ENCODE measurements at regions not wholly inside any gene's neighbourhood (a gene's known extent, or its start where the extent isn't known, plus 50 kb on each side); places are given as distances from the start of the nearest gene placed in this dataset.
"Not testable (repeated sequence)": the region's sequence is repeated elsewhere in the genome, so short reads cannot be mapped to it uniquely, and the experiment has no call there.

DNA sequence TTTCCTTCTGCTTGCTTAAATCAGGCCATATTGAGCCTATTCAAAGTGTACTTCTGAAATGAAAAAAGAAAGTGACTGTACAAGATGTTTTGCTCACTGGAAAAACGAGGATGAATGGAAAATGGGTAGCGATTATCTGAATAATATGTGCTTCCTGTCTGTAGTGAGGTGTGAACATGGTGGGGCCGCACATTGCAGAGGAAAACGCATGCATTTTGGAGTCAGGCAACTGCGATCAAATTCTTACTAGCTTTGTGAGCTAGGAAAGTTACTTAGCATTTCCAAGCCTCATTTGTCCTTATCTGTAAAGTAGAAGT, 73.0 kb upstream of the PRSS3 start:
- TF ChIP-seq, protein P1, sequence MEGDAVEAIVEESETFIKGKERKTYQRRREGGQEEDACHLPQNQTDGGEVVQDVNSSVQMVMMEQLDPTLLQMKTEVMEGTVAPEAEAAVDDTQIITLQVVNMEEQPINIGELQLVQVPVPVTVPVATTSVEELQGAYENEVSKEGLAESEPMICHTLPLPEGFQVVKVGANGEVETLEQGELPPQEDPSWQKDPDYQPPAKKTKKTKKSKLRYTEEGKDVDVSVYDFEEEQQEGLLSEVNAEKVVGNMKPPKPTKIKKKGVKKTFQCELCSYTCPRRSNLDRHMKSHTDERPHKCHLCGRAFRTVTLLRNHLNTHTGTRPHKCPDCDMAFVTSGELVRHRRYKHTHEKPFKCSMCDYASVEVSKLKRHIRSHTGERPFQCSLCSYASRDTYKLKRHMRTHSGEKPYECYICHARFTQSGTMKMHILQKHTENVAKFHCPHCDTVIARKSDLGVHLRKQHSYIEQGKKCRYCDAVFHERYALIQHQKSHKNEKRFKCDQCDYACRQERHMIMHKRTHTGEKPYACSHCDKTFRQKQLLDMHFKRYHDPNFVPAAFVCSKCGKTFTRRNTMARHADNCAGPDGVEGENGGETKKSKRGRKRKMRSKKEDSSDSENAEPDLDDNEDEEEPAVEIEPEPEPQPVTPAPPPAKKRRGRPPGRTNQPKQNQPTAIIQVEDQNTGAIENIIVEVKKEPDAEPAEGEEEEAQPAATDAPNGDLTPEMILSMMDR (IDR thresholded peaks at IDR 0.05): no peak
- TF ChIP-seq POLR2A (IDR thresholded peaks at IDR 0.05): no peak
- Histone ChIP-seq H3K4me3 (no peak overlapping the region), H3K27me3 (no peaks in the 10 kb centered on the region), H3K4me1 (peaks cover 0 to 3% (median 0%) of the 10 kb centered on the region in 4 donors), H3K27ac (no peak overlapping the region), H3K36me3 (no peaks in the 10 kb centered on the region), H3K9me3 (no peaks in the 10 kb centered on the region)
- 53% methylated on average over 5 of the region's 5 CpGs for WGBS (ENCODE audit: insufficient coverage, low coverage, low lambda C conversion rate, missing lambda C conversion rate)
- intact Hi-C loops (cut with DNase I): loop anchor here in 1 of 2 donors (5.0 kb wide), 1 partner anchor 100 kb away; no protein-coding TSS in a partner anchor
- no peak for ATAC-seq
- no peak for DNase-seq

DNA sequence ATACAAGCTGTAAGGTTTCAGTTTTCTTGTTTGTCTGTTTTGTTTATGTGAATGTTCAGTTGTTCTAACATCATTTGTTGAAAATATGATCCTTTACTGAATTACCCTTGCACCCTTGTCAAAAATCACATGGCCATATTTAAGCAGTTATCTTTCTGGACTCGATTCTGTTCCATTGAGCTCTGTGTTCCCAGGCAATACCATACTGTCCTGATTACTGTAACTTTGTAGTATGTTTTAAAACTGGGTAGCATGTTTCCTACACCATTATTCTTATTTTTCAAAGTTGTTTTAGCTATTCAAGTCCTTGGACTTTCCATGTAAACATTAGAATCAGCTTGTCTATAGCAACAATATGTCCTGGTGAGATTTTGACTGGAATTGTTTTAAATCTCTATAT, 66.7 kb upstream of the PRSS3 start:
- ATAC-seq: no peak
- intact Hi-C loops (cut with DNase I): no loop called here
- 43% methylated on average over 1 of the region's 1 CpG for WGBS (ENCODE audit: insufficient coverage, low coverage, low lambda C conversion rate, missing lambda C conversion rate)

DNA sequence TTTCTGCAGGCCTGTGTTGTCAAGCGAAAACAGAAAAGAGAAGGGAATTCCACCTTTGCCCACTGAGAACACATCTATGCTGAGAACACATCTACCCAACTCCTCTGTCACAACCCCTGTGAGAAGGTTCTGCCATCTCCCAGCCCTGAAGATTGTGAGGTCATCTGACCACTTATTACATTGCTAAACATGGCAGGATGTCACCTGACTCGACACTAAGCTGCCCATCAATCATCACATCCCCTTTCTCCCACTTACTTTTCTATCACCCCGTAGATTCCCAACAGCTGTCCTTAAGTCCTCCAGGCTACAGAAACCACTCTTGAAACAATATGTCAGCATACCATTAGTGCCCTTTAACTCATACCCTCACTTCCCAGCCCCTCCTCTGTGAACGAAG, 64.2 kb upstream of the PRSS3 start:
- no peaks in the 10 kb centered on the region for H3K36me3 ChIP-seq
- ATAC-seq (no peak), DNase-seq (no peak)
- WGBS (ENCODE audit: insufficient coverage, low coverage, low lambda C conversion rate, missing lambda C conversion rate): 66% methylated on average over 3 of the region's 4 CpGs
- H3K27me3 ChIP-seq: no peaks in the 10 kb centered on the region
- intact Hi-C loops (cut with DNase I): no loop called here
- H3K4me1 ChIP-seq: no peaks in the 10 kb centered on the region
- H3K9me3 ChIP-seq: no peaks in the 10 kb centered on the region
- no peak overlapping the region for H3K4me3 ChIP-seq
- no peak overlapping the region for H3K27ac ChIP-seq
- TF ChIP-seq POLR2A (IDR thresholded peaks at IDR 0.05): no peak
- TF ChIP-seq, protein P1 (IDR thresholded peaks at IDR 0.05): no peak

More for the DNA sequence above, 66.7 kb upstream of the PRSS3 start:
- DNase-seq: no peak
- Histone ChIP-seq H3K27me3 (no peaks in the 10 kb centered on the region), H3K9me3 (no peaks in the 10 kb centered on the region), H3K4me1 (no peaks in the 10 kb centered on the region), H3K4me3 (no peak overlapping the region), H3K36me3 (no peaks in the 10 kb centered on the region), H3K27ac (no peak overlapping the region)
- TF ChIP-seq, protein P1 (IDR thresholded peaks at IDR 0.05): no peak
- TF ChIP-seq POLR2A (IDR thresholded peaks at IDR 0.05): no peak

DNA sequence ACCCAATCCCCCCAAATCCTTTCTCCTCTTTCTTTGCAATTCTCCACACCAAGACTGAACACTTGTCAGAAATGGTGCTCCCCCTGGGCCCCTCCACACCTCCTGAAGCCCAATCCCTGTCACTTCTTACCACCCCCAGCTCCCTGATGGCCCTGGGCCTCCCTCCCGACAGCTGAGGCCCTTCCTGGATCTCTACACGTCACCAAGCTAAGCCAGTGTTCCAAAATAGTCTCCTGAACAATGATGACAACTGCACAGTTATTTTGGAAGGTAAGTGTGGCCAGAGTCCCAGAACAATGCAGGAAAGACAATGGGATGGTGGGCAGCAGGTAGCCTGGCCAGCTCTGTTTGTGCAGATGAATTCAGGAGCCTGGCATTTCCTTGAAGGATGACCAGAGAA, 63.7 kb upstream of the PRSS3 start:
- H3K4me1 ChIP-seq: no peaks in the 10 kb centered on the region
- intact Hi-C loops (cut with DNase I): no loop called here
- no peaks in the 10 kb centered on the region for H3K36me3 ChIP-seq
- H3K9me3 ChIP-seq: no peaks in the 10 kb centered on the region
- H3K27me3 ChIP-seq: no peaks in the 10 kb centered on the region
- ATAC-seq (no peak), DNase-seq (no peak)
- H3K27ac ChIP-seq: no peak overlapping the region
- TF ChIP-seq POLR2A (IDR thresholded peaks at IDR 0.05): no peak
- TF ChIP-seq, protein P1 (IDR thresholded peaks at IDR 0.05): no peak
- H3K4me3 ChIP-seq: no peak overlapping the region
- WGBS (ENCODE audit: insufficient coverage, low coverage, low lambda C conversion rate, missing lambda C conversion rate): 27% methylated on average over 2 of the region's 2 CpGs

DNA sequence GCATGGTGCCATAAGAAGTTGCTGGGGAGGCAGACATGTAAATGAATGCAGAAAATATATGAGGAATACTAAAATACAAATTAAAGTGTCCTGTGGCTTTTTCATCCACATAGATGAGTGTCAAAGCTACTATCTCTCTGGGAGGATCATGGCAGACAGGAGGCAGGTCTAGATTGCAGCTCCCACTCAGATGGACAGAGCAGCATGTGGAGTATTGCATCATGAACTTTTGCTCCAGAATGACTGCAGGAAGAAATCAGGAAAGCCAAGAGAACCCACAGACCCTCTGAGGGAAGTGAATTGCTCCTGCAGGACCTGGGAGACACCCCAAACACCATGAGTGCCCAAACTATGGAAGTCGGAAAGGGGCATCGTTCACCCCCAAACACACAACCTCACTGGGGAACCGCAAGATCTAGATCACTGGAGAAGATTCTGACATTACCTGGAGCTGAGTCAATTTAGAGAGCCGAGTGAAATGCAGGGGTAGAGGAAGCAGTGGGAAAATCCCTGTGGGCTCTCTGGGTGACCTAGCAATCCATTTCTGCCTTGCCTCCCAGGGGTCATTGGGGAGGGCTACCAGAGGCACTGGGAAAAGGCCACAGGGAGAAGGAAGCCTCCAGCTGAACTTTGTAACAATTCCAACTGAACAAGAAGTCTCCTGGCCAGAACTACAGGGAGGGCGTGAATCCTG, 61.0 kb upstream of the PRSS3 start:
- no CpG with 5 or more reads among the region's 5 CpGs for WGBS (ENCODE audit: insufficient coverage, low coverage, low lambda C conversion rate, missing lambda C conversion rate)
- intact Hi-C loops (cut with DNase I); H3K9me3 ChIP-seq; H3K27ac ChIP-seq; H3K36me3 ChIP-seq; H3K27me3 ChIP-seq; DNase-seq; H3K4me1 ChIP-seq; ATAC-seq; H3K4me3 ChIP-seq: not testable (repeated sequence)

DNA sequence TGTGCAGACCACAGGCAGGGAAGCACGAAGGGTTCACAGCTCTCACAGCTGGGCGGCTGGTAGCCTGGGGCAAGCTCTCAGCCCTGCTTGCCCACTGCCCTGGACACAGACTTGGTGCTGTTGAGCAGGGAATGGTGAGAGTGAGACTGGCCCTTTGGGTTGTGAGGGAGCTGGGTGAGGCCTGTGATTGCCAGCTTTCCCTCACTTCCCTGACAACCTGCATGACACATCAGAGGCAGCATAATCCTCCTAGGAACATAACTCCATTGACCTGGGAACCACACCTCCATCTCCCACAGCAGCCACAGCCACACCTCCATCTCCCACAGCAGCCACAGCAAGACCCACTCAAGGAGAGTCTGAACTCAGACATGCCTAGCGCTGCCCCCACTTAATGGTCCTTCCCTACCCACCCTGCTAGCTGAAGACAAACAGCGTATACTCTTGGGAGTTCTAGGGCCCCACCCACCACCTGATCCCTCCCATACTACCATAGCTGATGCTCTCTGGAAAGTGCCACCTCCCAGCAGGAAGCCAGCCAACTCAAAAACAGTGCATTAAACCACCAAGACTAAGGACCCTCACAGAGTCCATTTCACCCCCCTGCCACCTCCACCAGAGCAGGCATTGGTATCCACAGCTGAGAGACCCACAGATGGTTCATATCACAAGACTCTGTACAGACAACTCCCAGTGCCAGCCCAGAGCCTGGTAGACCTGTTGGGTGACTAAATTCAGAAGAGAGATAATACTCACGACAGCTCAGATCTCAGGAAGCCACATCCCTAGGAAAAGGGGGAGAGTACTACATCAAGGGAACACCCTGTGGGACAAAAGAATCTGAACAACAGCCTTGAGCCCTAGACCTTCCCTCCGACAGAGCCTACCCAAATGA, 60.2 kb upstream of the PRSS3 start:
- intact Hi-C loops (cut with DNase I); ATAC-seq; H3K27me3 ChIP-seq; H3K9me3 ChIP-seq; H3K27ac ChIP-seq; H3K4me3 ChIP-seq; H3K36me3 ChIP-seq; DNase-seq; H3K4me1 ChIP-seq: not testable (repeated sequence)
- 83% methylated on average over 1 of the region's 6 CpGs for WGBS (ENCODE audit: insufficient coverage, low coverage, low lambda C conversion rate, missing lambda C conversion rate)

Measured in right lobe of liver (tissue), 6 donors.